Body of pancreas (tissue), 4 donors: ENCODE measurements at regions not wholly inside any gene's neighbourhood (a gene's known extent, or its start where the extent isn't known, plus 50 kb on each side); places are given as distances from the start of the nearest gene placed in this dataset.

Experiments used
- ATAC-seq: fragments of 150-250 bp; one replicate; pipeline ENCODE4 v1.9.1; 2016
- DNase-seq, 4 donors: peaks; one replicate each; pipeline ENCODE4 v3.0.0-alpha.2; 2019
- H3K27ac ChIP-seq, 4 donors: fragments of 200-600 bp; sonication (generic); 1 replicate in 3 of 4; 2 replicates in 1 of 4; pipeline versions ENCODE4 v1.5.1 to v1.6.1; 2016 to 2019; ENCODE audit warnings: mild to moderate bottlenecking in 1 of 4, mixed read lengths in 1 of 4, moderate library complexity in 1 of 4
- H3K27me3 ChIP-seq, 2 donors: fragments of 200-600 bp; sonication (generic); one replicate each; pipeline ENCODE4 v1.6.0; 2016; ENCODE audit warnings: mild to moderate bottlenecking in 1 of 2
- H3K36me3 ChIP-seq, 2 donors: fragments of 200-600 bp; sonication (generic); replicated peaks in 1 of 2; 2 replicates each; pipeline ENCODE4 v1.5.1; 2016; ENCODE audit warnings: low read depth in 2 of 2; ENCODE audit not compliant: insufficient read depth in 1 of 2
- H3K4me1 ChIP-seq: fragments of 200-600 bp; sonication (generic); one replicate; pipeline ENCODE4 v1.6.0; 2016
- H3K4me3 ChIP-seq, 2 donors: fragments of 200-600 bp; sonication (generic); 1 replicate in 1 of 2; 2 replicates in 1 of 2; pipeline ENCODE4 v1.5.1; 2016 to 2019
- H3K9me3 ChIP-seq, 3 donors: fragments of 200-600 bp; sonication (generic); 1 replicate in 2 of 3; 2 replicates in 1 of 3; pipeline ENCODE4 v1.5.1; 2016
- POLR2A ChIP-seq, 3 donors: fragments of 450-650 bp; IDR thresholded peaks; one replicate each; pipeline ENCODE4 v1.6.1; 2016; ENCODE audit warnings: antibody characterized with exemption in 3 of 3, mild to moderate bottlenecking in 2 of 3
- WGBS, 2 donors: methylation state at CpG; one replicate each; pipeline ENCODE4 v1.1.5; 2017; 5-methylcytosine and 5-hydroxymethylcytosine counted together
- intact Hi-C: fragments of 100-400 bp; cut with DNase I; formaldehyde crosslinking; loops from one replicate; pipeline ENCODE4 v1.15.1; 2023
- TF ChIP-seq, protein P1 (sequence below), 7 experiments: fragments of 450-650 bp in 4 of 7; fragments of 200-600 bp in 3 of 7; sonication (generic) in 3 of 7; IDR thresholded peaks; one replicate each; pipeline ENCODE4 v1.5.1; 2016 to 2019; ENCODE audit warnings: antibody characterized with exemption in 7 of 7

DNA sequence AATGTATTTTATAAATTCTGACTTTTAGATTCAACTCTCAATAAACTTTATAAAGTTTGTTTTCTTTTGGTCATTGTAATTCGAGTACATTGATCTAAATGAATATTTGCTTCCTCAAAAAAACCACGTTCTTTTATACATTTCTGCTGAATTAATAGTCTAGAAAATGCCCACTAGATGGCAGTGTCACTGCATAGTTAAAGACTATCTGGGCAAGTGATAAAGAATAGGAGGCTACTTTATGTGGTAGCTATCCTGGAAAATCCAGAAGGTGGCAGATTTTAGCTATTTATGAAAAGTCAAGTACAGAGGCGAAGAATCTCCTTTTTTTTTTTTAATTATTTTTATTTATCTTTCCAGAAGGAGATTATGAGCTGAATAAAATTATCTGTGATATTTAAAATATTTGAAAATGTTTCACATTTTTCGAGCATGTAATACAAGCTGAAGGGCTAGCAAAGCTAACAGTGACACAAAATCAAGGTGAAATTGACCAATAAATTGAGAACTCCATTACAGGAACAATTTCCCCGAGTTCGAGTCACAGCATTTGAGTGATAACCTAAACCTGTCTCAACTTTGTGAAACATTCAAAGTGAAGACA lies 221.8 kb downstream of the OLFM4 start:
- 8 to 9% methylated on average over 6 of the region's 6 CpGs for WGBS, 2 donors
- H3K27ac ChIP-seq, result no peak overlapping the region
- intact Hi-C loops, result no loop called here

DNA sequence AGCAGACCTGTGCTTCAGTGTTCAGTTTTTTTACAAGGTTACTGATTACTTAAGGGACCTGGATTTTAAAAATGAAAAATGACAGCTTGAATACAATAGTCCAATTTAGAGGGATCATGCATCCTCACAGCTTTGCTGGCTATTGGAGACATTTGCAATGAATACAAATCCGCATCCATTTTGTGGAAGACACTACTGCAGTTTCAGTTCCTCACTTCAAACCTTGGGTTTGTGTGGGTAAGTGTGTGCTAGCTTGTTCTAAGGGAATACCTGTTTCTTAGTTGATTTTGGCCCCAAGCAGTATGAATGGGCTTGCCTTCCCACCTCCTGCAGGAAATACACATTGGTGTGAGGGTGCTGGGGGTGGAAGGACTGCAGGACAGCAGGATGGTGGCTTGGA lies 222.4 kb downstream of the OLFM4 start:
- no peaks in the 10 kb centered on the region for H3K36me3 ChIP-seq
- H3K27ac ChIP-seq, result no peak overlapping the region
- no peaks in the 10 kb centered on the region for H3K27me3 ChIP-seq
- H3K4me3 ChIP-seq, result no peak overlapping the region
- TF ChIP-seq, protein P1, sequence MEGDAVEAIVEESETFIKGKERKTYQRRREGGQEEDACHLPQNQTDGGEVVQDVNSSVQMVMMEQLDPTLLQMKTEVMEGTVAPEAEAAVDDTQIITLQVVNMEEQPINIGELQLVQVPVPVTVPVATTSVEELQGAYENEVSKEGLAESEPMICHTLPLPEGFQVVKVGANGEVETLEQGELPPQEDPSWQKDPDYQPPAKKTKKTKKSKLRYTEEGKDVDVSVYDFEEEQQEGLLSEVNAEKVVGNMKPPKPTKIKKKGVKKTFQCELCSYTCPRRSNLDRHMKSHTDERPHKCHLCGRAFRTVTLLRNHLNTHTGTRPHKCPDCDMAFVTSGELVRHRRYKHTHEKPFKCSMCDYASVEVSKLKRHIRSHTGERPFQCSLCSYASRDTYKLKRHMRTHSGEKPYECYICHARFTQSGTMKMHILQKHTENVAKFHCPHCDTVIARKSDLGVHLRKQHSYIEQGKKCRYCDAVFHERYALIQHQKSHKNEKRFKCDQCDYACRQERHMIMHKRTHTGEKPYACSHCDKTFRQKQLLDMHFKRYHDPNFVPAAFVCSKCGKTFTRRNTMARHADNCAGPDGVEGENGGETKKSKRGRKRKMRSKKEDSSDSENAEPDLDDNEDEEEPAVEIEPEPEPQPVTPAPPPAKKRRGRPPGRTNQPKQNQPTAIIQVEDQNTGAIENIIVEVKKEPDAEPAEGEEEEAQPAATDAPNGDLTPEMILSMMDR (IDR thresholded peaks at IDR 0.05), result no peak
- no peak for TF ChIP-seq POLR2A (IDR thresholded peaks at IDR 0.05)
- ATAC-seq (no peak), DNase-seq (no peak)
- no peaks in the 10 kb centered on the region for H3K9me3 ChIP-seq
- intact Hi-C loops, result no loop called here
- WGBS, 2 donors, result 27 to 29% methylated on average over 1 of the region's 1 CpG
- no peaks in the 10 kb centered on the region for H3K4me1 ChIP-seq

More for the DNA sequence above, 221.8 kb downstream of the OLFM4 start:
- no peaks in the 10 kb centered on the region for H3K27me3 ChIP-seq
- no peaks in the 10 kb centered on the region for H3K4me1 ChIP-seq
- H3K36me3 ChIP-seq, result no peaks in the 10 kb centered on the region
- peak; percentile 5 to 64 (median 22) for DNase-seq
- no peaks in the 10 kb centered on the region for H3K9me3 ChIP-seq
- ATAC-seq, result peak; percentile 90
- H3K4me3 ChIP-seq, result no peak overlapping the region
- TF ChIP-seq POLR2A (IDR thresholded peaks at IDR 0.05), result no peak
- TF ChIP-seq, protein P1 (IDR thresholded peaks at IDR 0.05), result peak; percentile 61 to 91 (median 90)

DNA sequence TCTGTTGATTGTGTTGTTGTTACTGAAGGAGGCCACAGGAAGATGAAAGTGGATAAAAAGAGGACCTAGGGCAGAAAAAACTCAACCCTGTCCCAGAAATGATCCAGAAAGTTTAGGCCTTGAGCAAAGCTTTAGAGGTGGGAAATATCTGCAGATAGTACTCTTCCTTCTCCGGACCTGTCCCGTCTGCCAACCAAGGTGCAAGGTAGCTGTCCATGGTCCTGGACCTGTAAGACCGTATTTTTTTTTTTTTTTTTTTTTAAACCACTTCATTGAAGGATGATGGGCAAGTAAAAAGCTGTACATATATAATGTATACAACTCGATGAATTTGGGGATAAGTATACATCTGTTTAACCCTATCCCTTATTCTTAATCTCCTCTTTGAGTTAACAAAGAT lies 225.9 kb downstream of the OLFM4 start:
- intact Hi-C loops, result no loop called here
- no peak for ATAC-seq
- no peak overlapping the region for H3K27ac ChIP-seq
- peak in 1 of 4 donors; percentile 17 for DNase-seq
- no peak for TF ChIP-seq POLR2A (IDR thresholded peaks at IDR 0.05)
- TF ChIP-seq, protein P1 (IDR thresholded peaks at IDR 0.05), result no peak
- H3K27me3 ChIP-seq, result no peaks in the 10 kb centered on the region
- no peaks in the 10 kb centered on the region for H3K36me3 ChIP-seq
- no peaks in the 10 kb centered on the region for H3K4me1 ChIP-seq
- 12 to 43% methylated on average over 4 of the region's 4 CpGs for WGBS, 2 donors
- H3K4me3 ChIP-seq, result no peak overlapping the region
- H3K9me3 ChIP-seq, result no peaks in the 10 kb centered on the region

DNA sequence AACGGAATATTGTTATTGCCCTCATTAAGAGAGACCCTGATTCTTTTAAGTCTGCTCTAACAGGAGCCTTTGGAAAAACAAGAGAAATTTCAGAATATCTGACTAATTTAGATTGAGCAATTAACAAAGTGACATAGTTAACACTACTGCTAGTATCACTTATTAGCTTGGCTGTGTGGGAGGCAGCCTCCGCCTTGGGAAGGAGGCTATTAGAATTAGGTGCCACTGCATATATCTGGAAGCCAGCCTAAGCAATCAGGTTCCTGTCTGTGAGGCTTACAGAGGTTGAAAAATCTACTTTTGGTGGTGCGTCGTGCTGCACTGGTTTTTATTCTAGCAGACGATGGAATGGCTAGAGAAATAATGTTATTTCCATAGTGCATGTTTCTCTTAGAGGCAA lies 227.2 kb downstream of the OLFM4 start:
- no peak overlapping the region for H3K4me3 ChIP-seq
- WGBS, 2 donors, result 81 to 82% methylated on average over 5 of the region's 5 CpGs
- no peak overlapping the region for H3K27ac ChIP-seq
- TF ChIP-seq POLR2A (IDR thresholded peaks at IDR 0.05), result no peak
- TF ChIP-seq, protein P1 (IDR thresholded peaks at IDR 0.05), result no peak
- DNase-seq, result no peak
- H3K9me3 ChIP-seq, result no peaks in the 10 kb centered on the region
- ATAC-seq, result no peak
- intact Hi-C loops, result no loop called here
- H3K36me3 ChIP-seq, result no peaks in the 10 kb centered on the region
- no peaks in the 10 kb centered on the region for H3K27me3 ChIP-seq
- no peaks in the 10 kb centered on the region for H3K4me1 ChIP-seq

DNA sequence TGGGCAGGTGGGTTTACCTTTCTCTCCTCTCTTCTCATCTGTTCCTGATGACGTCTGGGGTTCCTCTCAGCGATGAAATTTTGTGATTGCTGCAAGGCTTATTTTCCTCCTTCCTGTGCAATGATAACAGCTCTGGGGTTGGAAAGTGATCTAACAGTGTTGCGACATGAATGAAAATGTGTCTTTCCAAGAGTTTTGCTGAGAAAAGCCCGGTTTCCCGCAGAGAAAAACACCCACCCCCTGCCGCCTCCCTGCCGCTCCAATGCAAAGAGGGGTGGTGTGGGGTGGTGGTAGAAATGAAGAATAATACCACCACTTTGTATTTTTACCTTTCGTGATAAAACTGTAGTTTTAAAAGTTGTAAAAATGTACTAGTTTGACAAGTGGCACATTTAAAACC lies 232.0 kb downstream of the OLFM4 start:
- intact Hi-C loops, result no loop called here
- Histone ChIP-seq H3K27ac (no peak overlapping the region), H3K4me3 (no peak overlapping the region), H3K27me3 (no peaks in the 10 kb centered on the region), H3K36me3 (no peaks in the 10 kb centered on the region), H3K4me1 (no peaks in the 10 kb centered on the region), H3K9me3 (no peaks in the 10 kb centered on the region)
- TF ChIP-seq, protein P1 (IDR thresholded peaks at IDR 0.05), result no peak
- TF ChIP-seq POLR2A (IDR thresholded peaks at IDR 0.05), result no peak
- no peak for DNase-seq
- 48 to 59% methylated on average over 8 of the region's 8 CpGs for WGBS, 2 donors
- ATAC-seq, result no peak
